HepG2 (cell line): ENCODE measurements at regions not wholly inside any gene's neighbourhood (a gene's known extent, or its start where the extent isn't known, plus 50 kb on each side); places are given as distances from the start of the nearest gene placed in this dataset.

ENCODE experiments used
- CBX2 ChIP-seq, 2 experiments: fragments of 200-600 bp in 1 of 2; sonication (generic); formaldehyde crosslinking in 1 of 2; IDR thresholded peaks; 2 replicates each; pipeline versions ENCODE4 v1.7.0 to v1.8.1; 2018 to 2022; ENCODE audit warnings: low read depth in 2 of 2, low read length in 1 of 2, mild to moderate bottlenecking in 1 of 2, missing genetic modification reagents in 1 of 2
- CHD2 ChIP-seq: IDR thresholded peaks from 2 replicates; pipeline ENCODE4 v1.6.1; 2011; ENCODE audit warnings: low read depth, low read length, improper control_type of control experiment
- TF ChIP-seq, protein P1 (sequence below): sonication (generic); formaldehyde crosslinking; IDR thresholded peaks from 2 replicates; pipeline ENCODE4 v1.5.0; 2020; ENCODE audit warnings: mild to moderate bottlenecking, missing genetic modification reagents, moderate library complexity

- TF ChIP-seq, protein P1, sequence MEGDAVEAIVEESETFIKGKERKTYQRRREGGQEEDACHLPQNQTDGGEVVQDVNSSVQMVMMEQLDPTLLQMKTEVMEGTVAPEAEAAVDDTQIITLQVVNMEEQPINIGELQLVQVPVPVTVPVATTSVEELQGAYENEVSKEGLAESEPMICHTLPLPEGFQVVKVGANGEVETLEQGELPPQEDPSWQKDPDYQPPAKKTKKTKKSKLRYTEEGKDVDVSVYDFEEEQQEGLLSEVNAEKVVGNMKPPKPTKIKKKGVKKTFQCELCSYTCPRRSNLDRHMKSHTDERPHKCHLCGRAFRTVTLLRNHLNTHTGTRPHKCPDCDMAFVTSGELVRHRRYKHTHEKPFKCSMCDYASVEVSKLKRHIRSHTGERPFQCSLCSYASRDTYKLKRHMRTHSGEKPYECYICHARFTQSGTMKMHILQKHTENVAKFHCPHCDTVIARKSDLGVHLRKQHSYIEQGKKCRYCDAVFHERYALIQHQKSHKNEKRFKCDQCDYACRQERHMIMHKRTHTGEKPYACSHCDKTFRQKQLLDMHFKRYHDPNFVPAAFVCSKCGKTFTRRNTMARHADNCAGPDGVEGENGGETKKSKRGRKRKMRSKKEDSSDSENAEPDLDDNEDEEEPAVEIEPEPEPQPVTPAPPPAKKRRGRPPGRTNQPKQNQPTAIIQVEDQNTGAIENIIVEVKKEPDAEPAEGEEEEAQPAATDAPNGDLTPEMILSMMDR, result no peak
- no peak for TF ChIP-seq CBX2 (IDR thresholded peaks at IDR 0.05; ENCODE audit: low read depth, low read length)
- no peak for TF ChIP-seq CBX2 (CRISPR knock-in tag; IDR thresholded peaks at IDR 0.05; ENCODE audit: low read depth)
- no peak for TF ChIP-seq CHD2
Measured at GRCh38 chr13:80161219-80161618, 179.7 kb downstream of the SPRY2 start.
